ENCODE measurements at regions not wholly inside any gene's neighbourhood (a gene's known extent, or its start where the extent isn't known, plus 50 kb on each side); places are given as distances from the start of the nearest gene placed in this dataset.

DNA sequence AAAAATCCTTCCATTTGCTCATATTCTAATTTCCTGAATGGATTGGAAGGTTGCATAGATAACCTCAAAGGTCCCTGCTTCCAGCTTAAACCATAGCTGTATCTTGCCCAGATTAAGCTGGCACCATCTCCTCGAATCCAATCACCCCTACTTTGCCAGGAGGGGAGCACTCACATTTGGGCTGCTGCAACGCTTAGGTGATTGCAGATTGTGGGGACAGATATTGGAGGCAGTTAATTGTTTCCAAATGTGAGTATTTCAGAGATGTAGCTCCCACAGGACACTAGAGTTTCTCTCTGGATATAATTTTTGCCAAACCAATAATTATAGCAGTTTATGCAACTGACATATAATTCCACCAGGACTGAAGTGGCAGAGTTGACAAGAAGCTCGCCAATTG is 53.5 kb upstream of the ACSL1 start:
- DNase-seq (ENCODE audit: insufficient read length) (no peak), FAIRE-seq (no peak)
- TF ChIP-seq POLR2AphosphoS5 (IDR thresholded peaks at IDR 0.05; ENCODE audit: low read depth, low read length) (no peak), TAF1 (IDR thresholded peaks at IDR 0.05; ENCODE audit: borderline replicate concordance, low read depth, low read length) (no peak), POLR2A (IDR thresholded peaks at IDR 0.05; ENCODE audit: low read depth, low read length) (no peak)

GRCh38 chr4:184882276-184882675 is 56.5 kb upstream of the ACSL1 start:
- TF ChIP-seq POLR2AphosphoS5 (IDR thresholded peaks at IDR 0.05; ENCODE audit: low read depth, low read length) (no peak), POLR2A (IDR thresholded peaks at IDR 0.05; ENCODE audit: low read depth, low read length) (no peak), TAF1 (IDR thresholded peaks at IDR 0.05; ENCODE audit: borderline replicate concordance, low read depth, low read length) (no peak)
- FAIRE-seq, result no peak

DNA sequence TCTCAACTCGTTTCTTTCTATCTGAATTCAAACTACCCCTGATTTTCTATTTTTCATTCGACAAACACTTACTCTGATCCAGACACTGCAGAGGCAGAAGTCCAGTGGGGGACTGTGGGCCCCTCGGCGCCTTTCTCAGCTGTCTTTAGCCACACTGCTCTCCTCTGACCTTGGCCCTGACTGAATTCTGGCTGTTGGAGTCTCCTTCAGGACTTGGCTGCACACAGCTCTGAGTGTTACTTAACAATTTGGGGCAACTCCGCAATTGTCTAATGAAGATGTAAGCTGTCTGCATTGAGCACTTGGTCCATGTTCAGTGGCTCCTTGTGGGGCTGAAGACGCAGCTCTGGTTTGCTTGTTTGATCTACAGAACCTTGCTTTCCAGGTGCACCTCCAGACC is 57.3 kb upstream of the ACSL1 start:
- no peak for DNase-seq (ENCODE audit: insufficient read length)
- no peak for FAIRE-seq
- TF ChIP-seq POLR2A (IDR thresholded peaks at IDR 0.05; ENCODE audit: low read depth, low read length) (no peak), POLR2AphosphoS5 (IDR thresholded peaks at IDR 0.05; ENCODE audit: low read depth, low read length) (no peak), TAF1 (IDR thresholded peaks at IDR 0.05; ENCODE audit: borderline replicate concordance, low read depth, low read length) (no peak)

More at GRCh38 chr4:184882276-184882675, 56.5 kb upstream of the ACSL1 start:
- DNase-seq (ENCODE audit: insufficient read length), result no peak

DNA sequence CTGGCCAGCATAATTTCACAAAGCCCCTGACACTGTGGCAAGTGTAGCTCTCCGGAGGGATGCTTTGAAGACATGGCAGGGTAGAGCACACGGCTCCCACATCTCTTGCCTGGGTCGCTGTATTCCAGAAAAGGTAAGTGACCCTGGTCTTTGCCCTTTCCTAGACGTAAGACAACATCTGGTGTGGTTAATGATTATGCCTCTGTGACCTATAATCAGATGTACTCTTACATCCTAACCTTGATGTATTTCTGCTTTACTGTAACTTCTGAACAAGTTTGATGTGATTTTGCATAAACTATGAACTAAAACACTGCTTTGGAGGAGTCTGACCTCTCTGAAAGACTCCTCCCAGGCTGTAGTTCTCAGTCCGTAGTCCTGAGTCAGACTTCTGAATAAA is 59.1 kb upstream of the ACSL1 start:
- TF ChIP-seq POLR2A (IDR thresholded peaks at IDR 0.05; ENCODE audit: low read depth, low read length) (no peak), TAF1 (IDR thresholded peaks at IDR 0.05; ENCODE audit: borderline replicate concordance, low read depth, low read length) (no peak), POLR2AphosphoS5 (IDR thresholded peaks at IDR 0.05; ENCODE audit: low read depth, low read length) (no peak)
- no peak for DNase-seq (ENCODE audit: insufficient read length)
- no peak for FAIRE-seq

DNA sequence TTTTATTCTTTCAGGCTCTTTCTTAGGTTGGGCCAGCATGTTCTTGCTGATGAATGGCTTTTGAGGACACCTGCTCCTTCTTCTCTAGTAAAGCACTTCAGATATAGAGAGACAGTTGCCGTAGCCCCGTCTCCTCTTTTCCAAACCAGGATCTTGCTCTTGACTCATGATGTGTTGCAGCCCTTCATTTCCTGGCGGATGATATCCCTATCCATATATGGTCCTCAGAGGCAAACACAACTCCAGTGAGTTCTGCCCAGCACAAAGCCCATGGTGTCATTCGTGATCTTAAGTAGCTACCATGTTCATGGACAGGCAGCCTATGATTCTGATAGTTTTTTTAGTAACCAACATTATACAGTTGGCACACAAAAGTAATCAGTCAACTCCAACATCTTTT is 59.8 kb upstream of the ACSL1 start:
- DNase-seq (ENCODE audit: insufficient read length) (no peak), FAIRE-seq (no peak)
- TF ChIP-seq TAF1 (IDR thresholded peaks at IDR 0.05; ENCODE audit: borderline replicate concordance, low read depth, low read length), result no peak
- TF ChIP-seq POLR2A (IDR thresholded peaks at IDR 0.05; ENCODE audit: low read depth, low read length), result no peak
- TF ChIP-seq POLR2AphosphoS5 (IDR thresholded peaks at IDR 0.05; ENCODE audit: low read depth, low read length), result no peak

DNA sequence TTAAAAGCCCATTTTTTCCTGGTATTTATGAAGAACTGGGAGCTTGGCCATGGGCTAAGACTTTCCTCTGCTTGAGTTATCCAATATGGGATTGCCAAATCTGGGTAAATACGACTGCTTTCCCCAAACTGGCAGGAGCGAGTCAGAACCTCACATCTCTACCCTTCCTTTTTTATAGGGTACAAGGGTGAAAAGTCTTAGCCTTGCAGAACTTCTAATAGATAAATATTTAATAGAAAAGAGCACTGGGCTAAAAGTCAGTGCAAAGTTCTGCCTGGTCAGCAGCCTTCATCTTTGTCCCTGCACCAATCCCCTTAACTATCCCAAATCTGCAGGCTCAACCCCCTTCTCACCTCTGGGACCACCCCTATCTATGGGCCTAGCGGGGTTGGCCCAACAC is 61.6 kb upstream of the ACSL1 start:
- no peak for TF ChIP-seq POLR2AphosphoS5 (IDR thresholded peaks at IDR 0.05; ENCODE audit: low read depth, low read length)
- TF ChIP-seq POLR2A (IDR thresholded peaks at IDR 0.05; ENCODE audit: low read depth, low read length), result no peak
- no peak for TF ChIP-seq TAF1 (IDR thresholded peaks at IDR 0.05; ENCODE audit: borderline replicate concordance, low read depth, low read length)
- FAIRE-seq (no peak), DNase-seq (ENCODE audit: insufficient read length) (no peak)

- DNase-seq (ENCODE audit: insufficient read length) (no peak), FAIRE-seq (no peak)
- TF ChIP-seq POLR2AphosphoS5 (IDR thresholded peaks at IDR 0.05; ENCODE audit: low read depth, low read length), result no peak
- TF ChIP-seq TAF1 (IDR thresholded peaks at IDR 0.05; ENCODE audit: borderline replicate concordance, low read depth, low read length), result no peak
- no peak for TF ChIP-seq POLR2A (IDR thresholded peaks at IDR 0.05; ENCODE audit: low read depth, low read length)
Observed at GRCh38 chr4:184887947-184888346, 62.2 kb upstream of the ACSL1 start.

GRCh38 chr4:184889666-184890335 is 64.0 kb upstream of the ACSL1 start:
- FAIRE-seq, result peak; percentile 65
- TF ChIP-seq POLR2A (IDR thresholded peaks at IDR 0.05; ENCODE audit: low read depth, low read length) (no peak), POLR2AphosphoS5 (IDR thresholded peaks at IDR 0.05; ENCODE audit: low read depth, low read length) (no peak), TAF1 (IDR thresholded peaks at IDR 0.05; ENCODE audit: borderline replicate concordance, low read depth, low read length) (no peak)
- no peak for DNase-seq (ENCODE audit: insufficient read length)

- DNase-seq (ENCODE audit: insufficient read length) (no peak), FAIRE-seq (peak; percentile 56)
- TF ChIP-seq TAF1 (IDR thresholded peaks at IDR 0.05; ENCODE audit: borderline replicate concordance, low read depth, low read length), result no peak
- no peak for TF ChIP-seq POLR2AphosphoS5 (IDR thresholded peaks at IDR 0.05; ENCODE audit: low read depth, low read length)
- no peak for TF ChIP-seq POLR2A (IDR thresholded peaks at IDR 0.05; ENCODE audit: low read depth, low read length)
Observed at GRCh38 chr4:184890499-184890898, 64.7 kb upstream of the ACSL1 start.

GRCh38 chr4:184891816-184892397 is 66.1 kb upstream of the ACSL1 start:
- FAIRE-seq (no peak), DNase-seq (ENCODE audit: insufficient read length) (no peak)
- TF ChIP-seq POLR2AphosphoS5 (IDR thresholded peaks at IDR 0.05; ENCODE audit: low read depth, low read length), result no peak
- TF ChIP-seq POLR2A (IDR thresholded peaks at IDR 0.05; ENCODE audit: low read depth, low read length), result no peak
- TF ChIP-seq TAF1 (IDR thresholded peaks at IDR 0.05; ENCODE audit: borderline replicate concordance, low read depth, low read length), result no peak

DNA sequence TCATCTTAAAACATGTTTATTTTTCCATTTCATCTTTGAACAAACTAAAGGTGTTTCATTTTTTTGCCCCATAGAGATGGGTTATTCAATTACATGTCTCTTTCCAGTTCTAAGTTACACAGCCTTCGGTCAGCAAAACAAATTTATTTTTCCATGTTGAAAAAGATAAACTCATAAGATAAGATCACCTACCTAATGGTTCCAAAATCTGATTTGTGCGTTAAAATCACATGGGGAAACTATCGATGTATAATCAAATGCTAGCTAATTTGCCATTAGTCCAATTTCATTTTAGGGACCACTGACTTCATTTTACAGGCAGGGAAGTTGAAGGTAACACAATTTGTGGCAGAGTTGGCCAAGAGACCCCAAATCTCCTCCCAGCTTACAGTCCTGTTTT is 67.2 kb upstream of the ACSL1 start:
- FAIRE-seq (no peak), DNase-seq (ENCODE audit: insufficient read length) (no peak)
- TF ChIP-seq TAF1 (IDR thresholded peaks at IDR 0.05; ENCODE audit: borderline replicate concordance, low read depth, low read length) (no peak), POLR2A (IDR thresholded peaks at IDR 0.05; ENCODE audit: low read depth, low read length) (no peak), POLR2AphosphoS5 (IDR thresholded peaks at IDR 0.05; ENCODE audit: low read depth, low read length) (no peak)

Data from GM12892 (cell line).